IgD-negative memory B cell (primary cell): ENCODE measurements at regions not wholly inside any gene's neighbourhood (a gene's known extent, or its start where the extent isn't known, plus 50 kb on each side); places are given as distances from the start of the nearest gene placed in this dataset.

Experiments
- H3K27ac Mint-ChIP-seq, 3 donors: one replicate each; pipeline ENCODE4 v1.8.0; 2020 to 2022; ENCODE audit warnings: mild to moderate bottlenecking in 3 of 3, mixed read lengths in 3 of 3, moderate library complexity in 1 of 3
- H3K27me3 Mint-ChIP-seq: one replicate; pipeline ENCODE4 v1.8.0; 2021; ENCODE audit warnings: mixed read lengths
- H3K36me3 Mint-ChIP-seq: one replicate; pipeline ENCODE4 v1.8.0; 2020; ENCODE audit warnings: mild to moderate bottlenecking, mixed read lengths
- H3K4me1 Mint-ChIP-seq, 3 donors: one replicate each; pipeline ENCODE4 v1.8.0; 2020 to 2022; ENCODE audit warnings: mixed read lengths in 3 of 3, mild to moderate bottlenecking in 1 of 3
- H3K4me3 Mint-ChIP-seq, 4 donors: one replicate each; pipeline ENCODE4 v1.8.0; 2020 to 2022; ENCODE audit warnings: mild to moderate bottlenecking in 4 of 4, mixed read lengths in 4 of 4, moderate library complexity in 3 of 4
- H3K9me3 Mint-ChIP-seq, 3 donors: one replicate each; pipeline ENCODE4 v1.8.0; 2020 to 2021; ENCODE audit warnings: mixed read lengths in 3 of 3, mild to moderate bottlenecking in 1 of 3

DNA sequence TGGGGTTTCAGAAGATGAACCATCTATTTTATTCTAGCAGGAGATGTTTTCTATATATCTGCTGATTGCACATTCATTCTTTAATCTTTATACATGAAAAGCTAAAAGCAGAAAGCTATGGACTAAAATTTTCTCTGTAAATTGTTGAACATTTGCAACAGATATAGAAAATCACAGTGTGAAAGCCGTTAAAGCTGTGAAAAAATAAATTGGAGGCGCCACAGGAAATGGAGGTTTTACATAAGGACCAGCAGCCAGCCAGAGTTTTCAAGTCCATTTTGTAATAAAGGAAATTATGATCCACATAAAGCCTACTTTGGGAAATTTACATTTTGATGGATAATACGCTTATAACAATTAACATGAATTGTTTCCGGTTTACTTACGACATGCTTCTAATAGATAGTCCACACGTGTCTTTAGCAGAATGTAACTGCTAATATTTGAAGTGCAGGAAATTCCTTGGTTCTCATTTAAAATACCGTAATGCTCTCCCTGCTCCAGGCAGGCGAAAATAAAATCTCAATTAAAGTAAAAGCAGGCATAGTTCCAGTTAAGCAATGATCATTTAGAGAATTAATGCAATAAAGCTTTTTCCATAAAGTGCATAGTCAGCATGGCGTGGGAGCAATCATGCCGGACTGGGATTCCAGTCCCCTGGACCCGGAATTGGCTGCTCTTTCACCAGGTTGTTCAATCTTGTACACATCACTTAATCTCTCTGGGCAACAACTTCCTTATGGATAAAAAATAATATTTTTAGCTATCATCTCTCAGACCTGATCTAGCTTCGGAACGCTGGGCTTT is 445.4 kb downstream of the ZNF608 start:
- Mint-ChIP-seq H3K27me3 (no peaks in the 10 kb centered on the region), H3K9me3 (no peaks in the 10 kb centered on the region), H3K4me3 (no peak overlapping the region), H3K4me1 (no peaks in the 10 kb centered on the region), H3K27ac (no peak overlapping the region), H3K36me3 (no peaks in the 10 kb centered on the region)

GRCh38 chr5:124297826-124298225 is 448.6 kb downstream of the ZNF608 start:
- Mint-ChIP-seq H3K9me3 (peaks cover 0 to 6% (median 0%) of the 10 kb centered on the region in 3 donors), H3K27ac (no peak overlapping the region), H3K27me3 (no peaks in the 10 kb centered on the region), H3K36me3 (no peaks in the 10 kb centered on the region), H3K4me1 (no peaks in the 10 kb centered on the region), H3K4me3 (no peak overlapping the region)

- Mint-ChIP-seq H3K4me3 (no peak overlapping the region), H3K27me3 (no peaks in the 10 kb centered on the region), H3K36me3 (no peaks in the 10 kb centered on the region), H3K9me3 (peaks cover 0 to 6% (median 0%) of the 10 kb centered on the region in 3 donors), H3K4me1 (no peaks in the 10 kb centered on the region), H3K27ac (no peak overlapping the region)
Observed at GRCh38 chr5:124292322-124292855, 454.1 kb downstream of the ZNF608 start.

GRCh38 chr5:124289641-124290311 is 456.7 kb downstream of the ZNF608 start:
- Mint-ChIP-seq H3K27ac (no peak overlapping the region), H3K36me3 (no peaks in the 10 kb centered on the region), H3K27me3 (no peaks in the 10 kb centered on the region), H3K4me1 (no peaks in the 10 kb centered on the region), H3K4me3 (no peak overlapping the region), H3K9me3 (peaks cover 0 to 6% (median 0%) of the 10 kb centered on the region in 3 donors)

DNA sequence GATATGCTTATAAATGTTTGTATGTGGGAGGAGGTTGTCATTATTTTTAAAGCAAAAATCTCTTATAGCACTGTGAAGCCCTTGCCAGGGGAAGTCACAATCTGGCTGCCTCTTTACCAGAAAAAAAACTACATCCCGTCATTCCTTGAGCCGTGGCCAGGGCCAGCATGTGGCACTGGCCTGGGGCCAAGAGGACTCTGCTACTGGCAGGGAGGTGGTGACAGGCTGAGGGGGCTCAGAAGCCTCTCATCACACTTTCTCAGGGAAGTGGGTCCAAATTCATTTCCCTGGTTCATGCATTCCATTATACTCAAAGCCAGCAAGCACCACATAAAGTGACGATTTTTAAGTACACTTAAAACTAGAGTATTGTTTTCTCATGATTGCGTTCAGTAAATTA is 457.3 kb downstream of the ZNF608 start:
- Mint-ChIP-seq H3K4me1 (no peaks in the 10 kb centered on the region), H3K27ac (no peak overlapping the region), H3K9me3 (peaks cover 0 to 2% (median 0%) of the 10 kb centered on the region in 3 donors), H3K27me3 (no peaks in the 10 kb centered on the region), H3K4me3 (no peak overlapping the region), H3K36me3 (no peaks in the 10 kb centered on the region)

- Mint-ChIP-seq H3K27me3 (no peaks in the 10 kb centered on the region), H3K4me3 (no peak overlapping the region), H3K9me3 (no peaks in the 10 kb centered on the region), H3K27ac (no peak overlapping the region), H3K36me3 (no peaks in the 10 kb centered on the region), H3K4me1 (no peaks in the 10 kb centered on the region)
Observed at GRCh38 chr5:124287813-124288212, 458.6 kb downstream of the ZNF608 start.

DNA sequence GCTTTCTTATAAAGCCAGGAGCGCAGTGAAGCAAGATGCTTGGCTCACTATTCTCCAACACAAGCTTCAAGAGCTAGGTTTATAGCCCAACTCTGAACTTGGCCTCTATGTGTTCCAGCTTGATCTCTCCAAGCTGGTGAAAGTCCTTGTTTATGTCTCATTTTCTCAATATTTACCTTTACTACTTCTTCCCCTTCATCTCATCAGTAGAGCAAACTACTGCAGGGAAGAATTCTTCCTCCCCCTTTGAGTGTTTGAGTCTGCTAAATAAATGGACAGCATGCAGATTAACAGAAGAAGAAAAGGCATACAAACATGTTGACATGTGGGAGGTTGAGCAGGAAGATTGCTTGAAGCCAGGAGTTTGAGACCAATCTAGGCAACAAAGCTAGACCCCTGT is 460.7 kb downstream of the ZNF608 start:
- H3K9me3 Mint-ChIP-seq, result no peaks in the 10 kb centered on the region
- no peaks in the 10 kb centered on the region for H3K36me3 Mint-ChIP-seq
- H3K27me3 Mint-ChIP-seq, result peaks cover 2% of the 10 kb centered on the region
- no peak overlapping the region for H3K4me3 Mint-ChIP-seq
- H3K27ac Mint-ChIP-seq, result no peak overlapping the region
- H3K4me1 Mint-ChIP-seq, result no peaks in the 10 kb centered on the region

GRCh38 chr5:124285071-124285470 is 461.4 kb downstream of the ZNF608 start:
- peaks cover 2% of the 10 kb centered on the region for H3K27me3 Mint-ChIP-seq
- H3K9me3 Mint-ChIP-seq, result no peaks in the 10 kb centered on the region
- no peak overlapping the region for H3K4me3 Mint-ChIP-seq
- H3K4me1 Mint-ChIP-seq, result no peaks in the 10 kb centered on the region
- H3K36me3 Mint-ChIP-seq, result no peaks in the 10 kb centered on the region
- no peak overlapping the region for H3K27ac Mint-ChIP-seq

DNA sequence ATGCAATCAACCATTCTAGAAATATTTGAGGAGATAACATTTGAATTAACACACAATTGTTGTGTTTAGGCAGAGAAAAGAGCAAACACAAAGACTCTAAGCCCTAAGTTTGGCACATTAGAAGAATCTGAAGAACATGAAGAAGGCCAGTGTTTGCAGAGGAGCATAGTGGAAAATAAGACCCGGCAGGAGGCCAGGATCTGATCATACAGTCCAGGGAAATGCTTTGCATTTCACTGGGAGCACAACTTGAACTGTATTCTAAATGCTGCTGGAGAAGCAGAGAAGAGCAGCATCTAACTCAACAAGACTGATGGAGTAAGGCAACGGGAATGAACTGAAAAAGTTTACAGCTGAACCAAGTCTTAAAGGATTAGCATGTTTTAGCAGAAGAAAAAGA is 463.4 kb downstream of the ZNF608 start:
- H3K36me3 Mint-ChIP-seq, result no peaks in the 10 kb centered on the region
- H3K27me3 Mint-ChIP-seq, result peaks cover 2% of the 10 kb centered on the region
- no peaks in the 10 kb centered on the region for H3K9me3 Mint-ChIP-seq
- H3K4me3 Mint-ChIP-seq, result no peak overlapping the region
- no peak overlapping the region for H3K27ac Mint-ChIP-seq
- no peaks in the 10 kb centered on the region for H3K4me1 Mint-ChIP-seq

- Mint-ChIP-seq H3K9me3 (no peaks in the 10 kb centered on the region), H3K4me1 (no peaks in the 10 kb centered on the region), H3K27ac (no peak overlapping the region), H3K27me3 (peaks cover 2% of the 10 kb centered on the region), H3K36me3 (no peaks in the 10 kb centered on the region), H3K4me3 (no peak overlapping the region)
Observed at GRCh38 chr5:124280079-124280478, 466.4 kb downstream of the ZNF608 start.

DNA sequence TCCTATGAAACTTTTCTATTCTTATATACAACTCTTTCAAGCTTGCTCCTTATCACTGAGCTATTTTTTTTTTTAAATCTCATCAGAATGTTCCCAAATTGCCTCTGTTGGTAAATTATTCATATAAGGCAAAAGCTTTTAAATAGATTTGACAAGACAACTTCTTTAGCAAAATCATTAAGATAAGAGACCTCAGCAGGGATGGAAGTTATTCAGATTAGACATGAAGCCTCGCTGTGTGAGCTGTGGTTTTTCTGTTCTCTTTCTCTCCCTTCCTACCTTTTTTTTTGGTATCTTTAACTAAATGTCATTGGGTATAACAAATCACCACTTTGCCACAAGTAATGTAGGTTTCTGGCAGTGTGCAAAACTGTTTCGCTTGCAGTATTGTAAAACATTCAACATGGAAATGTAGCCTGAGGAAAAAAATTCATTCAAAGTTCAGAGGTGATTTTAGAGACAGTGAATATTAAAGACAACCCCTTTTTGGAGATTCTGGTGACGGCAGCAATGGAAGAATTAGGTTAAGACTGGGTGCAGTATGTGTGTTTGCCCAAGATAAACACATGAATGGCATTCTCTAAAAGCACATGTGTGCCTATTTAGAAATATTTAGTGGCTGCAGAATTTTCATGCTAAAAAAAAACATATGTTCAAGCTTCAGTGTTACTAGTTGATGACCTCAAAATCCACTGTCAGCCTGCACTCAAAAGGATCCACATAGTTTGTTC is 467.1 kb downstream of the ZNF608 start:
- Mint-ChIP-seq H3K27ac (no peak overlapping the region), H3K27me3 (peaks cover 2% of the 10 kb centered on the region), H3K4me3 (no peak overlapping the region), H3K36me3 (no peaks in the 10 kb centered on the region), H3K9me3 (no peaks in the 10 kb centered on the region), H3K4me1 (no peaks in the 10 kb centered on the region)

DNA sequence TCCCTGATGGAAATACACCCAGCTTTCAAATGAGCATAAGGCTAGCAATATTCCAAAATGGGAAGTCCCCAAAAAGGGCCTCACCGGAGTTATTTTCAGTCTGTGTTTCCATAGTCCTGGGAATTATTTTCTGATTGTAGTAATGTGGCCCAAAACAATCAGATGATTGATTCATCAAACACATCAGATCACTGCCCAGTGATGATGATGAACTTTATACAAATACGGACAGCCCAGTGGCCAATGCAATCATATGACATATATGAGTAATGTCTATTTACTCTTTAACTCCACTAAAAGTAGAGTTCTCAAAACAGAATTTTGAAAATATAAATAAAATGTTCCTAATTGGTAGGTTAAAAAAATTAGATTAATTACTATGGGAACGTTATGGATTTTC is 467.8 kb downstream of the ZNF608 start:
- Mint-ChIP-seq H3K27me3 (peaks cover 2% of the 10 kb centered on the region), H3K27ac (no peak overlapping the region), H3K4me3 (no peak overlapping the region), H3K36me3 (no peaks in the 10 kb centered on the region), H3K4me1 (no peaks in the 10 kb centered on the region), H3K9me3 (no peaks in the 10 kb centered on the region)

- no peaks in the 10 kb centered on the region for H3K9me3 Mint-ChIP-seq
- no peaks in the 10 kb centered on the region for H3K36me3 Mint-ChIP-seq
- H3K4me3 Mint-ChIP-seq, result no peak overlapping the region
- peaks cover 2% of the 10 kb centered on the region for H3K27me3 Mint-ChIP-seq
- H3K27ac Mint-ChIP-seq, result no peak overlapping the region
- H3K4me1 Mint-ChIP-seq, result no peaks in the 10 kb centered on the region
Observed at GRCh38 chr5:124277767-124278545, 468.5 kb downstream of the ZNF608 start.

GRCh38 chr5:124276166-124276565 is 470.3 kb downstream of the ZNF608 start:
- Mint-ChIP-seq H3K9me3 (no peaks in the 10 kb centered on the region), H3K27ac (no peak overlapping the region), H3K4me1 (no peaks in the 10 kb centered on the region)

DNA sequence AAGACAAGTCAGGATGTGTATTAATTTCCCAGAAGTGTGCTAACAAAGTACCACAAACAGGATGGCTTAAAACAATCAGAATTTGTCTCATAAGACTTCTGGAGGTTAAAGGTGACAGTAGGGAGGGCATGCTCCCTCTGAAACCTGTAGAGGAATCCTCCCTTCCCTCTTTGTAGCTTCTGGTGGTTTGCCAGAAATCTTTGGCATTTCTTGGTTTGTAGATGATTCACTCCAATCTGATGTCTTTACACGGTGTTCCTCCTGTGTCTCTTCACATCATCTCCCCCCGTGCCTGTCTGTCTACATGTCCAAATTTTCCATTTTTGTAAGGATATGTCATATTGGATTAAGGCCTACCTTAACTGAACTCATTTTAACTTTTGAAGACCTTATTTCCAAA is 471.5 kb downstream of the ZNF608 start:
- Mint-ChIP-seq H3K4me1 (no peaks in the 10 kb centered on the region), H3K4me3 (no peak overlapping the region), H3K27ac (no peak overlapping the region), H3K36me3 (no peaks in the 10 kb centered on the region), H3K27me3 (no peaks in the 10 kb centered on the region), H3K9me3 (no peaks in the 10 kb centered on the region)

More at GRCh38 chr5:124276166-124276565, 470.3 kb downstream of the ZNF608 start:
- Mint-ChIP-seq H3K36me3 (no peaks in the 10 kb centered on the region), H3K4me3 (no peak overlapping the region), H3K27me3 (no peaks in the 10 kb centered on the region)
